ENCODE measurements at regions not wholly inside any gene's neighbourhood (a gene's known extent, or its start where the extent isn't known, plus 50 kb on each side); places are given as distances from the start of the nearest gene placed in this dataset.

GRCh38 chr2:41919135-41919534, 128.7 kb upstream of the PKDCC start:
- Histone ChIP-seq H3K79me2 (ENCODE audit: insufficient read depth, low read depth, low read length) (no peaks in the 10 kb centered on the region), H3K4me3 (ENCODE audit: low read depth, low read length, poor library complexity, severe bottlenecking) (no peak overlapping the region), H3K4me2 (ENCODE audit: low read length) (no peak overlapping the region), H3K9me2 (ENCODE audit: insufficient read depth, low read length) (no peaks in the 10 kb centered on the region), H2AFZ (ENCODE audit: low read length) (no peak overlapping the region), H4K20me1 (ENCODE audit: insufficient read depth, low read length) (no peaks in the 10 kb centered on the region), H3K9me3 (ENCODE audit: low read length) (no peaks in the 10 kb centered on the region), H3K27ac (ENCODE audit: low read depth, low read length, poor library complexity, severe bottlenecking) (no peak overlapping the region), H3K4me1 (ENCODE audit: insufficient read depth, low read length, poor library complexity, severe bottlenecking) (no peaks in the 10 kb centered on the region), H3K36me3 (ENCODE audit: insufficient read depth, low read length) (no peaks in the 10 kb centered on the region)
- intact Hi-C loops (cut with micrococcal nuclease; ENCODE audit: unreplicated experiment), result no loop called here
- ChIA-PET CTCF (ENCODE audit: unreplicated experiment) (no interaction called here), POLR2A (no interaction called here)
- no TSS peak for BruUV-seq (replicated peaks)
- TF ChIP-seq CTCF (conservative IDR thresholded peaks at IDR 0.05; ENCODE audit: low read length) (no peak), EZH2phosphoT487 (IDR thresholded peaks at IDR 0.05; ENCODE audit: borderline replicate concordance, low read depth, low read length) (no peak)
- no peak for DNase-seq (ENCODE audit: low spot score)

DNA sequence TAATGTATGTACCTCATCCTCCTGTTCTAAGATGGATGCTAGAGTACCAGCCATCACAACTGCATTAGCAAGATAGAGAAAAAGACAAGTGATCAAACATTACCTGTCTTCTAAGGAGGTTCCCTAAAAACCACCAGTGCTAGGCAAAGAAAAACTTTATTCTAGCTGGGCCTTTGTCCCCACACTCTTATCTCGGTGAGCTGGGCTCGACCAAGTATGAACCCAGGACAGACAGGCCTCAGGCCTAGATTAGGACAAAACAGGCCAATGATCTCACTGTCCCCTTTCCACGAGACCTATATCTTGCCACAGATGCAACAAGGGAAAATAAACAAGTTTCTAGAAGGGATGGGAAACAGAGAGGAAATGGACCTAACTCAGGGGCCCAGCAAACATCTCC, 127.6 kb upstream of the PKDCC start:
- BruUV-seq (replicated peaks), result no TSS peak
- H3K79me2 ChIP-seq (ENCODE audit: insufficient read depth, low read depth, low read length), result no peaks in the 10 kb centered on the region
- no peak overlapping the region for H3K4me2 ChIP-seq (ENCODE audit: low read length)
- H3K36me3 ChIP-seq (ENCODE audit: insufficient read depth, low read length), result no peaks in the 10 kb centered on the region
- H3K27ac ChIP-seq (ENCODE audit: low read depth, low read length, poor library complexity, severe bottlenecking), result no peak overlapping the region
- no peak overlapping the region for H3K4me3 ChIP-seq (ENCODE audit: low read depth, low read length, poor library complexity, severe bottlenecking)
- DNase-seq (ENCODE audit: low spot score), result no peak
- TF ChIP-seq EZH2phosphoT487 (IDR thresholded peaks at IDR 0.05; ENCODE audit: borderline replicate concordance, low read depth, low read length), result no peak
- no peak for TF ChIP-seq CTCF (conservative IDR thresholded peaks at IDR 0.05; ENCODE audit: low read length)
- intact Hi-C loops (cut with micrococcal nuclease; ENCODE audit: unreplicated experiment), result no loop called here
- H3K4me1 ChIP-seq (ENCODE audit: insufficient read depth, low read length, poor library complexity, severe bottlenecking), result no peaks in the 10 kb centered on the region
- no peak overlapping the region for H2AFZ ChIP-seq (ENCODE audit: low read length)
- POLR2A ChIA-PET, result interaction anchor here (0.6 kb wide), 1 partner anchor 133 kb away, joined by 7 read pairs; no protein-coding TSS in a partner anchor
- H3K9me3 ChIP-seq (ENCODE audit: low read length), result no peaks in the 10 kb centered on the region
- CTCF ChIA-PET (ENCODE audit: unreplicated experiment), result no interaction called here
- no peaks in the 10 kb centered on the region for H4K20me1 ChIP-seq (ENCODE audit: insufficient read depth, low read length)
- no peaks in the 10 kb centered on the region for H3K9me2 ChIP-seq (ENCODE audit: insufficient read depth, low read length)

DNA sequence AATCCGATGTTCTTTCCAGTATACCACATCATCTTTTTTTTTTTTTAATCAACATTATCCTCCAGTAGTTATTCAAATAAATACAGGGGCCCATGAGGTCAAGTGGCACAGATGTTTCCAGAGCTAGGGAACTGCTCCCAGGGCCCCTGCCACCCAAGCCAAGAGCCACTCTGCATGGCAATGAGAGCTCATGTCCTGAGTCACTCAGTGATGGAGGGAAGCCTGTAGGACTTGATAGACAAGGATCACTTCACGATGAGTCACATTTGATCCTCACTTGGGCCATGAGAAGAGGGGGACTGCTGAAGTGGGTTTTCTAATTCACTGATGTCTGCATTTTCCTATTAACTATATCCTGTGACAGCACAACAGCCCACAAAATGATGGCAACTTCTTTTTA, 127.0 kb upstream of the PKDCC start:
- no peak overlapping the region for H2AFZ ChIP-seq (ENCODE audit: low read length)
- no peak overlapping the region for H3K4me2 ChIP-seq (ENCODE audit: low read length)
- DNase-seq (ENCODE audit: low spot score), result no peak
- H3K4me3 ChIP-seq (ENCODE audit: low read depth, low read length, poor library complexity, severe bottlenecking), result no peak overlapping the region
- H4K20me1 ChIP-seq (ENCODE audit: insufficient read depth, low read length), result no peaks in the 10 kb centered on the region
- H3K79me2 ChIP-seq (ENCODE audit: insufficient read depth, low read depth, low read length), result no peaks in the 10 kb centered on the region
- BruUV-seq (replicated peaks), result no TSS peak
- no peaks in the 10 kb centered on the region for H3K9me3 ChIP-seq (ENCODE audit: low read length)
- no peaks in the 10 kb centered on the region for H3K4me1 ChIP-seq (ENCODE audit: insufficient read depth, low read length, poor library complexity, severe bottlenecking)
- CTCF ChIA-PET (ENCODE audit: unreplicated experiment), result no interaction called here
- intact Hi-C loops (cut with micrococcal nuclease; ENCODE audit: unreplicated experiment), result no loop called here
- no peaks in the 10 kb centered on the region for H3K36me3 ChIP-seq (ENCODE audit: insufficient read depth, low read length)
- no peaks in the 10 kb centered on the region for H3K9me2 ChIP-seq (ENCODE audit: insufficient read depth, low read length)
- TF ChIP-seq EZH2phosphoT487 (IDR thresholded peaks at IDR 0.05; ENCODE audit: borderline replicate concordance, low read depth, low read length) (no peak), CTCF (conservative IDR thresholded peaks at IDR 0.05; ENCODE audit: low read length) (no peak)
- H3K27ac ChIP-seq (ENCODE audit: low read depth, low read length, poor library complexity, severe bottlenecking), result no peak overlapping the region
- POLR2A ChIA-PET, result no interaction called here
